HuH-7.5 (cell line): ENCODE measurements at regions not wholly inside any gene's neighbourhood (a gene's known extent, or its start where the extent isn't known, plus 50 kb on each side); places are given as distances from the start of the nearest gene placed in this dataset.
"Not testable (repeated sequence)": the region's sequence is repeated elsewhere in the genome, so short reads cannot be mapped to it uniquely, and the experiment has no call there.

Experiments used
- DNase-seq: peaks from one replicate; pipeline ENCODE4 v3.0.0; 2011; ENCODE audit warnings: low spot score

GRCh38 chr7:115558161-115558560, 472.4 kb downstream of the TFEC start:
- DNase-seq = no peak

DNA sequence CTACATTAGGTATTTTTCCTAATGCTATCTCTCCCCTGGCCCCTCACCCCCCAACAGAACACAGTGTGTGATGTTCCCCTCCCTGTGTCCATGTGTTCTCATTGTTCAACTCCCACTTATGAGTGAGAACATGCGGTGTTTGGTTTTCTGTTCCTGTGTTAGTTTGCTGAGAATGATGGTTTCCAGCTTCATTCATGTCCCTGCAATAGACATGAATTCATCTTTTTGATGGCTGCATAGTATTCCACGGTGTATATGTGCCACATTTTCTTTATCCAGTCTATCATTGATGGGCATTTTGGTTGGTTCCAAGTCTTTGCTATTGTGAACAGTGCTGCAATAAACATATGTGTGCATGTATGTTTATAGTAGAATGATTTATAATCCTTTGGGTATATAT, 473.3 kb downstream of the TFEC start:
- DNase-seq = not testable (repeated sequence)

DNA sequence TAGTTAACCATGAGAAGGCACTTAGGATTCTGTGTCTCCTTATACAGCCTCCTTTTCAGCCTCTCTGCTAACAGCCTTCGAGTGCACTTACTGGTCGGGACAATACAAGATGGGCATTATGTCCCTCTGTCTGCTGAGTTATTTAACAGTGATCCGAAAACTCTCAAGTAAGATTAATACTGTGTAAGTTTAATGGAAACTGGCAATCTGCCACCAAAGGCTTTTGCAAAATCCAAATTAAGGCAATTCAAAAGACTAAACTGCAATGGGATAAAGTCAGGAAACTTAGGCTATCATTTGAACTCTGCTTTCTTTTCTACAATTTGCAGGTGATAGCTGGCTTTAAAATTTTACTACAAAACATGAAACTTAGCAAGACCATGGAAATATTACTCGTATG, 477.8 kb downstream of the TFEC start:
- no peak for DNase-seq

GRCh38 chr7:115549910-115550309, 480.7 kb downstream of the TFEC start:
- DNase-seq = no peak

- DNase-seq = no peak
These were observed 481.8 kb downstream of the TFEC start for GRCh38 chr7:115548756-115549155.

GRCh38 chr7:115546790-115547189, 483.8 kb downstream of the TFEC start:
- DNase-seq = no peak

DNA sequence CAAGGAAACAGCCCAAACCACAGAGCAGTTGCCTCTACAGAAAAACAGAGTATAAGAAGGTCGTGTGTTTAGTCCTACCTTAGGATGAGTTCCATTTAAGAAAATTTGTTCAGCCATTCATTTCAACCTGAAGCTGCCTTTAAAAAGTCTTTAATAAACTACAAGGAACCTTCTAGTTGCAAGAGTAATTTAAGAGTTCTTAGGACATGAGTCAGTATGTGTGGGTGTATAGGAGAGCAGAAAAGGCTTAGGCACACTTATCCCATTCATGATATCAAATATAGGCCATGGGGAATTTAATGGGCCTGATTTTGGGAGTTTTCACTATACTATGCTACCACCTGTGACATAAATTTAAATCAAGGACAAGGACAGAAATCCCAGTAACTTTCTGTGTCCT, 496.8 kb downstream of the TFEC start:
- no peak for DNase-seq

DNA sequence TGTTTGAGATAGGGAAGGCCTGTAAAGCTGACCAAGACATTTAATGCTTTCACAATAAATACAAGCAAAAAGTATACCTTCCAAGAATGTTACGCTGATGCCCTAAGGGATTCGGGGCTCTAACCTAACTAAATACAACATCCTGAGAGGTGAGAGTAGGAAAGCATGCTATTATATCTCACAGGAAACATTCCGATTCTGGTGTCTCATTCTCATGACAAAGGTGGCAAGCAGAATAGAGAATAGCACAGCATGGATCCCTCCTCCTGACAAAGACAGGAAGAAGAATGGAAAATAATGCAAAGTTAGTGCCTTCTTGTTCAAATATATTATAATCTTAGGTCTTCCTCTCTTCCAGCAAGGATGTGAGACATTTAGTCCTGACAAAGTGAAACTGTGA, 504.3 kb downstream of the TFEC start:
- DNase-seq = no peak

- DNase-seq = no peak
These were observed 508.4 kb downstream of the TFEC start for GRCh38 chr7:115522174-115522573.

DNA sequence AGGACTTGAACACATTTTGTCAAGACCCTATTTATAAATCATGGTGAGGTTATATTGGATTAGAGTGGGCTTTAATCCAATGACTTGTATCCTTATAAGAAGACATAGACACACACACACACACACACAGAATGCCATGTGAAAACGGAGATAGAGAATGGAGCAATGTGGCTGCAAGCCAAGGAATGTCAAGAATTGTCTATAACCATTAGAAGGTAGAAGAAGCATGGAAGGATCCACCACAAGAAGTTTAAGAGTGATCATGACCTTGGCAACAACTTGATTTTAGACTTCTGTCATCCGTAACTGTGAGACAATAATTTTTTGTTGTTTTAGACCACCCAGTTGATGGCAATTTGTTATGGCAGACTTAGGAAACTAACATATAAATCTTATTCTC, 514.2 kb downstream of the TFEC start:
- no peak for DNase-seq

- no peak for DNase-seq
These were observed 519.2 kb downstream of the TFEC start for GRCh38 chr7:115511330-115511729.

DNA sequence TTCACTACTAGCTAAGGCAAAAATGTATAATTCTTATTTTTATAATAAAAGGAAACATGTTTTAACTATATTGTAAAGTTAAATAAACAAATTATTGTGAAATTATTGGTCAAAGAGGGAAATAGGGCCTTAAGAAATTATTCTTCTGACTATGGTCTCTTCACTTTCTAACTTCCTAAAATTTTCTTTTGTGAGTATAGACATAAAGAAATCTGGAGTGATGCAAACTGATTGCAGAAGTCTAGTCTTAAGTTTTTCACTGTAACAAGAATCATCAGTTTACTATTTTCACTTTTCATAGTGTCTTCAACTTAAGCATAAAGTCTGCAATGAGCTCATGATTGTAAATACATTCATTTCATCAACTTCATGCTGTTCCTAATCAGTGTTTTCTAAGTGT, 525.4 kb downstream of the TFEC start:
- no peak for DNase-seq

DNA sequence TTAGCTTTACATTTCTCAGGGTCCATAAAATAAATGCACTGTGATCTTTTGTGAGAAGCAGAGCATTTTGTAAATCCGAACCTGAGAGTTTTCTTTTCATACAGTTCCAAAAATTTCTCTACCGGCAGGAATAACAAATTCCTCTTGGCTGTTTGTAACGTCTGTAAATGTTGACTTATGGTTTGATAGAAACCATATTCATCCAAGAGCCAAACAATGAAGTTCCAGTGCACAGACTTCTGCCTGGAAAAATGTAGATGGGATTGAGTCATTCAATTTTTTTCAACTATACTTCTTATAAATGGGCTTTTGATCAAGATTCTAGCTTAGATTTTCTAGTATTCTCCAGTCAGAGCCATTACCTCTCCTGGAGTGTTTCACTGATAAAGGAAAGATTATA, 530.6 kb downstream of the TFEC start:
- no peak for DNase-seq

DNA sequence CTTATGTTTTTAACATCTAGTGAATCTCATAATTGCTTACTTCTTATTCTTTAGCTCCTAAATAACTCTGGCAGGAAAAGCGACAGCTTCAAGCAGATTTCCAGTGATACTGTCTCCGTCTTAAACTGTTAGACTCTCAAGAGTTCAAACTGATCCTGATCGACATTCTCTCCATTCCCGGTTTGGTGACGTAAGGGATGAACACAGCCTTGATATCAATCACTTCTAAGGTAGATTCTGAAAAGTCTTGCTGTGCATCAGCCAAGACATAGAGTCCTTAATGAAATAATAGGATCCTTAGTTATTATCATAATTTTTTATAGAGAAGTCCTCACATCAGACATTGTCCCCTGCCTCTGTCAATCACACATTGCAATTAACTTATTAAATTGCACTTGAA, 534.6 kb downstream of the TFEC start:
- DNase-seq = no peak

DNA sequence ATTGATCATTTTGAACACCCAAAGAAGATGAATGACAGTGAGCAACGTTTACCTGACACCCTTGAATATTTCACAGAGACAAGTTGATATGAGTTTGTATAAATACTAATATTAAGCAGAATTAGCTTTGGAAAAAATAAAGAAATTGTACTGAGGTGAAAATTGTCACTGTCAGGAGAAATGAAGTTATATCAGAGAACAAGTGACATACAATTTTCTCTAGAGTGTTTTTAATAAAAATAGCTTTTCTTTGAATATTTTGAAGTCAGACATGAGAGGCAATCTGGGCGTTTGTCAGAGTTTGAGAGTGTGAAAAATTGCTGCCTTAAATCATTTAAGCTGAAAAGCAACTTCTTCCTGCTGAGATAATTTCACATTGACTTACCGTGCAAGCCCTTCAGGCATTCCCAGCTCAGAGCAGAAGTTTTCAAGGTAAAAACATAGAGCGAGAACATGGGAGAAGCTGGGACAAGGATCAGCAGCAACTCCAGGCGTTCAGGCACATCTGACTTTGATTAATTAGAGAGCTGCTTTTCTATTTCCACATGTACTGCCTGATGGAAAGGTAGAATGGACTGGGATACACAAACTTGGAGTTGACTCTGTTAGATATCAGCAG, 535.9 kb downstream of the TFEC start:
- no peak for DNase-seq

DNA sequence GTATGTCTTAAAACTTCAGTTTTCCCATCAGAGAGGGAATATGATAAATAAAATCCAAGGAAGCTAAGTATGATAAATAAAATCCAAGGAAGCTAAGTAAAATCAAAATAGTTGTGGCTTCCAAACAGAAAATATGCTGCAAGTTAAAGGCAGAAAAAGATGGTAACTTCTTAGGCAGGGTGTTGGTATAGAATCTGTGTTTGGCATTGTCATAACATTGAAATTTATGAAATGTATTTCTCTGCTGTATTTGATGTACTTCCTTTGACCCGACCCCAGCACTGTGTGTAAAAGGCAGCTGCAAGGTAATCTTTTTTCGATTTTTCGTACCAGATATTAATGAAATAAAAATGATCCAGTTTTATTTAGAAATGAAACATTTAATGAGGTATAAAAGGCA, 537.2 kb downstream of the TFEC start:
- DNase-seq = no peak

GRCh38 chr7:115491744-115492380, 538.7 kb downstream of the TFEC start:
- no peak for DNase-seq

DNA sequence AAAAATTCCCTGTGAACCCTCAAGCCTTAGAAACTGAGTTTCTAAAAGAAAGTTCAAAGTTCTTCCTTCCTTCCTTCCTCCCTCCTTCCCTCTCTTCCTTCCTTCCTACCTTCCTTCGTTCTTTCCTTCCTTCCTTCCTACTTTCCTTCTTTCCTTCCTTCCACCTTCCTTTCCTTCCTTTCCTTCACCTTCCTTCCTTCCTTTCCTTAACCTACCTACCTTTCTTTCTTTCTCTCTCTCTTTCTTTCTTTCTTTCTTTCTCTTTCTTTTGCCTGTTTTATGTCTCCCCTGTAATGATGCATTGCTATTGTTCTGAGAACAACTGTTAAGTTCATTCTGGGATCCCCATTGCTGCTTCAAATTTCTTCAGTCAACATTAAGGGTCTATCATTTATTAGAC, 551.1 kb downstream of the TFEC start:
- no peak for DNase-seq

DNA sequence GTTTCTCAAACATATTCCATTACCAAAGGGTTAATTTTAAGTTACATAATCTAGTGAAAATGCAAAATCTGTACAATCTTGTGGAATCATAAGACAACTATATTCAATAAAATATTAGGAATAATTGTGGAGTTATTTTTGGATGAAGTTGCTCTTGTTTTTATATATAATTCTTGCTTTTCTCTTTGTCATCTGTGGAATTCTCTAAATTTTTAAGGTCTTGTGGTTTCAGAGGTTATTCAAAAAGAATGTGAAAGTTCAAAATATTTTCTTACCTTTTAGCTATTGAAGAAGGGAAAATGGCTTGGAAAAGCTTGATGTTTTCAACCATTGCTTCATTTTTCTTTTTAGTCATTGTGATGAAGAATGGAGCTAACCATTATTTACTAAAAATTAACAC, 552.1 kb downstream of the TFEC start:
- DNase-seq = no peak

DNA sequence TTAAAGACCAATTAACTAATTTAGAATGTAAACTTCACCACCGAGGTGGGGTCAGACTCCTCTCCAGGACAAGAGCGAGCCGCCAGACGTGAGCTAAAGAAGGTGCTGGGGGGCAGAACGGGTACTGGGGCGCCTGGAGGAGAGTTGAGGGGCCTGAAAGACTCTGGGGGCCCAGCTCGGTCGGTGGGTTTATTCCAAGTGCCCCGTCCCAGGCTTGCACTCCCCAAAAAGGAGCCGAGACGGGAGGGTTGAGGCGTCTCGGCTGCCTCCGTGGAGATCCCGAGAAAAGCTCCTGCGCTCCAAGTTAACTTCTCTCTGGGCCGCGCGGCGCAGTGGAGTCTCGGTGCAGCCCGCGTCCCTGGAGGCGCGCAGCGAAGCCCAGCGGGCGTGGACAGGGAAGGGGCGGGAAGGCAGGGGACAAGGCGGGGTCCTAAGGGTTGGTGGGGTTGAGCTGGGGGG, 553.3 kb downstream of the TFEC start:
- peak; percentile 4 for DNase-seq

- no peak for DNase-seq
These were observed 553.8 kb downstream of the TFEC start for GRCh38 chr7:115476671-115477181.

DNA sequence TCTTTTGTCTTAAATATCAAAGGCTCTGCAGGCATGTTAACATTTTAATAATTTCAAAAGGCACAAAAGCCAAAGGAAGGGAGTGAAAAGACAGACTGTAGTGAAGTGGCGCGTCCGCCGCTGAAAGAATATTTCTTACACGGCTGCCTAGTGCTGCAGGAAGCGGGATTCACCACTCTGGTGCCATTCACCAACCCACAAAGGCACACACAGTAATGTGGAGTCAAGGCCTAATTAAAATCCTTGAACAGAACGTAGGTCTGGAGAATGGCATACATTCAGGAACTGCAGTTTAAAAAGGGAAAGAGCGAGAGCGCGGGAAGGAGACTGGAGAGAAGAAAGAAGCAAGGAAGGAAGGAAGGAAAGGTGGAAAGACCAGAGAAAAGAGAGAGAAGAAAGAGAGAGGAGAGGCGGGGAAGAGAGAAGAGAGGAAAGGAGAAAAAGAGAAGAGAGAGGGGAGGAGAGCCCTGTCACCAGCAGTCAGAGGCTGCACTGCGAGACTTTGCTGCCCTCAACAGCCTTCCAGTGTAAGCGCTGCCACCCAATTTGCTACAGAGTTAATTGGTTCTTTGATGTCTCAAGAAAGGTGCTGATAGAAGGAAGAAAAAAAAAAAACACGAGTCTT, 554.0 kb downstream of the MDFIC start:
- no peak for DNase-seq

DNA sequence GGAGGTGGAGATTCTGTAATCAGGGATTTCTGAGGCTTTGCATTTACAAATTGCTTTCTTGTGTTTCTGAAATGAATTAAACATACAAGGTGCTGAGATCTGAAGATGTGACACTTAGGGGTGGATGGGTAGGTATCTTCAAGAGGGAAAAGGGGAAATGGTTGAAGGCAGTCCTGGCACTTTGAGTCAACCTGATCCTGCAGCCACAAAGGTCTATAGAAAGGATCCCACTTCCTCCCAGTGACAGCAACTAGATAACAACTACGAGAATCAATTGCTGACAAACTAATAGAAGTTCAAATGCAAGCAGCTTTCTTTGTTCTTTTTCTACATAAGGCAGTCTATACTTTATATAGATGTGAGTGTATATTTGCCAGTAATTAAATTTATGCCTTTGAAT, 553.3 kb downstream of the MDFIC start:
- DNase-seq = no peak

DNA sequence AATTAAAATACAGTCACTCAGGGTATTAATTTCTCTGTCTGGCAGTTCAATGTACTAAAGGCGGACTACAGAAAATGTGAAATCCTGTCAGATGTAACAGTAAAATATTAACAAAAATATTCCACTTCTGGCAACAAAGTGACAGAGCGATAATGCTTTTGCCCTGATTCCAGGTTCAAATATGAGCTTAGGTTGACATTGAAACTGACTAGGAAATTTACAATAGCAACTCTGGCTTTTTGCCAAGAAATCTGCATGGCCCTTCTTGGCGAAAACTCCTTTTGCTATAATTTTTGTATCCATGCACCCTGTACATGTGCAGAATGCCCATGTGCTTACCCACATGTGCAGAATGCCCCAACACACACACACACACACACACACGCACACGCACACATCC, 552.2 kb downstream of the MDFIC start:
- DNase-seq = no peak
